ENCODE measurements at regions not wholly inside any gene's neighbourhood (a gene's known extent, or its start where the extent isn't known, plus 50 kb on each side); places are given as distances from the start of the nearest gene placed in this dataset.
"Not testable (repeated sequence)": the region's sequence is repeated elsewhere in the genome, so short reads cannot be mapped to it uniquely, and the experiment has no call there.

- Histone ChIP-seq H3K27ac (no peak overlapping the region), H3K4me1 (no peaks in the 10 kb centered on the region), H3K27me3 (no peaks in the 10 kb centered on the region), H3K9me3 (no peaks in the 10 kb centered on the region), H3K36me3 (no peaks in the 10 kb centered on the region), H3K4me3 (no peak overlapping the region)
- DNase-seq = no peak
- TF ChIP-seq, protein P1, sequence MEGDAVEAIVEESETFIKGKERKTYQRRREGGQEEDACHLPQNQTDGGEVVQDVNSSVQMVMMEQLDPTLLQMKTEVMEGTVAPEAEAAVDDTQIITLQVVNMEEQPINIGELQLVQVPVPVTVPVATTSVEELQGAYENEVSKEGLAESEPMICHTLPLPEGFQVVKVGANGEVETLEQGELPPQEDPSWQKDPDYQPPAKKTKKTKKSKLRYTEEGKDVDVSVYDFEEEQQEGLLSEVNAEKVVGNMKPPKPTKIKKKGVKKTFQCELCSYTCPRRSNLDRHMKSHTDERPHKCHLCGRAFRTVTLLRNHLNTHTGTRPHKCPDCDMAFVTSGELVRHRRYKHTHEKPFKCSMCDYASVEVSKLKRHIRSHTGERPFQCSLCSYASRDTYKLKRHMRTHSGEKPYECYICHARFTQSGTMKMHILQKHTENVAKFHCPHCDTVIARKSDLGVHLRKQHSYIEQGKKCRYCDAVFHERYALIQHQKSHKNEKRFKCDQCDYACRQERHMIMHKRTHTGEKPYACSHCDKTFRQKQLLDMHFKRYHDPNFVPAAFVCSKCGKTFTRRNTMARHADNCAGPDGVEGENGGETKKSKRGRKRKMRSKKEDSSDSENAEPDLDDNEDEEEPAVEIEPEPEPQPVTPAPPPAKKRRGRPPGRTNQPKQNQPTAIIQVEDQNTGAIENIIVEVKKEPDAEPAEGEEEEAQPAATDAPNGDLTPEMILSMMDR (IDR thresholded peaks at IDR 0.05) = no peak
- TF ChIP-seq POLR2A (IDR thresholded peaks at IDR 0.05) = no peak
These were observed 78.9 kb upstream of the FOXK1 start for GRCh38 chr7:4602905-4603842.

DNA sequence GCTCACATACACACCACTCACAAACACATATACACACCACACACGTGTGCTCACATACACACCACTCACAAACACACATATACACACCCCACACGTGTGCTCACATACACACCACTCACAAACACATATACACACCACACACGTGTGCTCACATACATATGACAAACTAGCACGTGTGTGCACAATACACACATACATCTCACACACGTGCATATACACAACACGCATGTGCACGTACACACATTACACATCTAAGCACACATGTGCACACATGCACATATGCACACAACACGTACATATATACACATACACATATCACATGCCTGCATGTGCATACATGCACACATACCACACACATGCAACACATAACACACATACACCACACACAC is 78.3 kb upstream of the FOXK1 start:
- no peak for DNase-seq
- no peak for TF ChIP-seq POLR2A (IDR thresholded peaks at IDR 0.05)
- TF ChIP-seq, protein P1 (IDR thresholded peaks at IDR 0.05) = no peak
- Histone ChIP-seq H3K9me3 (no peaks in the 10 kb centered on the region), H3K36me3 (no peaks in the 10 kb centered on the region), H3K27ac (no peak overlapping the region), H3K4me1 (no peaks in the 10 kb centered on the region), H3K4me3 (no peak overlapping the region), H3K27me3 (no peaks in the 10 kb centered on the region)

DNA sequence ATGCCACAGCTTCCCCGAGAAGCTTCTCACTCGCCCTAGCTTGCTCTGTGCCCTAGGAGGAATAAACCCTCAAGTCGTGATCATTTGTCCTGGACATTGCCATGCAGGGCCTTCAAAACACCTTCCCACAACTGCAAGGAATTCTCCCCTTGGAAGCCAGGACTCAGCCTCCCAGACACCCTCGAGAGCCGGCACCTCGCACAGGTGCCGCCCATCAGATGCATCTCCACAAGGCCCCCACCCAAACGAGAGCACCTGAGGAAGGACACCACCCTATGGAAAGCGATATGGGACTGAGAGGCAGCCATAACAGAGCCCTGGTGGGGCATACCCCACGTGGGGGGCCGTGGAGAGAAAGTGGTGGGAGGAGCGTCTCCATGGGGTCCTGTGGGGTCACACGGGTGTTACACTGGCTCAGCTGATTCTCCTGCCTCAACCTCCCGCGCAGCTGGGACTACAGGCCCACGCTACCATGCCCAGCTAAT is 77.6 kb upstream of the FOXK1 start:
- Histone ChIP-seq H3K36me3 (no peaks in the 10 kb centered on the region), H3K4me1 (no peaks in the 10 kb centered on the region), H3K9me3 (no peaks in the 10 kb centered on the region), H3K27ac (no peak overlapping the region), H3K4me3 (no peak overlapping the region), H3K27me3 (no peaks in the 10 kb centered on the region)
- TF ChIP-seq, protein P1 (IDR thresholded peaks at IDR 0.05) = no peak
- DNase-seq = peak in 1 of 3 donors; percentile 36

DNA sequence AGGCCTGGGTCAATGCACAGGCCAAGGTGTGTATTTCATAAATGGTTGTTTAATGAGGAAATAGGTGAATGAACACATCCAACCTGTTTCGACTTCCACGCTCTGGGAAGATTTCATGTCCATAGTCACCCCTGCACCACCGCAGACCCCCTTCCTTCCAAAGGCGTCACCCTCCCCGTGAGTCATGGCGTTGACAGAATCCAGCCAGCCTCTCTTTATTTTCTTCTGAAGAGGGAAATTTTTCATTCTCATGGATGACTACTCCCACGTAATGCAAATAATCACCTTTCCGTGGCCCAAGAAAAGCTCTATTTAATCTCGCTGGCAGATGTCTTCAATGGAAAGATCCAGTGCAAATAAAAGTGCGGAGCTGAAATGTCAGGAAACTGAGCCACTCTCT is 75.3 kb upstream of the FOXK1 start:
- H3K9me3 ChIP-seq = no peaks in the 10 kb centered on the region
- H3K27me3 ChIP-seq = no peaks in the 10 kb centered on the region
- DNase-seq = no peak
- H3K4me1 ChIP-seq = no peaks in the 10 kb centered on the region
- no peaks in the 10 kb centered on the region for H3K36me3 ChIP-seq
- no peak overlapping the region for H3K4me3 ChIP-seq
- TF ChIP-seq, protein P1 (IDR thresholded peaks at IDR 0.05) = no peak
- no peak for TF ChIP-seq POLR2A (IDR thresholded peaks at IDR 0.05)
- no peak overlapping the region for H3K27ac ChIP-seq

DNA sequence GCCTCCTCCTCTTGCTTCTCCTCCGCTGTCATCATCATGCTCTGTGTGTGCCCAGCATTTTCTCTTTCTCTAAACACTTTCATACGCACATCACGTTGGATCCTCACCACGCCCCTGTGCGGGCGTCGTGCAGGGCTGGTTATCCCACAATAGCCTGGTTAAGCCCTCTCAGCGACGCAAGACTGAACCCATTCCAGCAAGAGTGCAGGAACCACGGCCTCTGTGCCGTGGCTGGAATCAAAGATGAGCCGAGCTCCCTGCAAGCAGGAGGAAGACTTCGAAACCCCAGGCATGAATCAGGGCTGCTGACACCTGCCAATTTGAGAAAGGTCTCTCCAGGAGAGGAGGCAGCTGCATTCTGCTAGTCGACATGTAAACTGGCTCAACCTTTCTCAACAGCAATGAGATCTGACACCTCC is 74.8 kb upstream of the FOXK1 start:
- Histone ChIP-seq H3K36me3 (no peaks in the 10 kb centered on the region), H3K27ac (no peak overlapping the region), H3K9me3 (no peaks in the 10 kb centered on the region), H3K27me3 (no peaks in the 10 kb centered on the region), H3K4me1 (no peaks in the 10 kb centered on the region), H3K4me3 (no peak overlapping the region)
- TF ChIP-seq, protein P1 (IDR thresholded peaks at IDR 0.05) = no peak
- TF ChIP-seq POLR2A (IDR thresholded peaks at IDR 0.05) = no peak
- DNase-seq = no peak

- not testable (repeated sequence) for H3K9me3 ChIP-seq, DNase-seq, H3K4me3 ChIP-seq, H3K27me3 ChIP-seq, H3K27ac ChIP-seq, H3K36me3 ChIP-seq, H3K4me1 ChIP-seq
These were observed 72.5 kb upstream of the FOXK1 start for GRCh38 chr7:4609576-4609975.

All from Peyer's patch (tissue), 4 donors.